Esophagus squamous epithelium (tissue), 4 donors: ENCODE measurements at regions not wholly inside any gene's neighbourhood (a gene's known extent, or its start where the extent isn't known, plus 50 kb on each side); places are given as distances from the start of the nearest gene placed in this dataset.

Source experiments
- POLR2A ChIP-seq, 4 donors: fragments of 450-650 bp; IDR thresholded peaks; one replicate each; pipeline ENCODE4 v1.6.1; 2017; ENCODE audit warnings: antibody characterized with exemption in 4 of 4, mild to moderate bottlenecking in 4 of 4, moderate library complexity in 3 of 4
- TF ChIP-seq, protein P1 (sequence below), 6 experiments: fragments of 450-650 bp in 4 of 6; fragments of 200-600 bp in 2 of 6; sonication (generic) in 2 of 6; IDR thresholded peaks; one replicate each; pipeline ENCODE4 v1.5.1; 2016 to 2019; ENCODE audit warnings: antibody characterized with exemption in 6 of 6, mild to moderate bottlenecking in 4 of 6, moderate library complexity in 4 of 6

DNA sequence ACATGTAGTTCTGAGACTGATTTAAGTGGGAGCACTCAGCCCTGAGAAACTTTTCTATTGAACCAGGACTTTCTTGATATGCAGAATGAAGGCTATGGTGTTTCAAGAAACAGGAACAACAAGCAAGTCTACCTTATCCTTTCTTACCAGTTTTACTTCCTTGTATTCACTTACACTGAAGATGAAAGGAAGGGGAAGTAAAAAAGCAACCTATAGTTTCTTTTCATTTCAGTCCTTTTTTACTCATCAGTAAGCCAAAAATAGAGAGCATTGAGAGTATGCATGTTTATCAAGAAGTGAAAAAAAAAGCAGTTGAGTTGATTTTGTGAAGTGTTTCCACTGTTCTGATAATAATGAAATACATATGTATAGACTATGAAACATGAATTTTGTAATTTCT, 1010.3 kb downstream of the AMY1C start:
- TF ChIP-seq, protein P1, sequence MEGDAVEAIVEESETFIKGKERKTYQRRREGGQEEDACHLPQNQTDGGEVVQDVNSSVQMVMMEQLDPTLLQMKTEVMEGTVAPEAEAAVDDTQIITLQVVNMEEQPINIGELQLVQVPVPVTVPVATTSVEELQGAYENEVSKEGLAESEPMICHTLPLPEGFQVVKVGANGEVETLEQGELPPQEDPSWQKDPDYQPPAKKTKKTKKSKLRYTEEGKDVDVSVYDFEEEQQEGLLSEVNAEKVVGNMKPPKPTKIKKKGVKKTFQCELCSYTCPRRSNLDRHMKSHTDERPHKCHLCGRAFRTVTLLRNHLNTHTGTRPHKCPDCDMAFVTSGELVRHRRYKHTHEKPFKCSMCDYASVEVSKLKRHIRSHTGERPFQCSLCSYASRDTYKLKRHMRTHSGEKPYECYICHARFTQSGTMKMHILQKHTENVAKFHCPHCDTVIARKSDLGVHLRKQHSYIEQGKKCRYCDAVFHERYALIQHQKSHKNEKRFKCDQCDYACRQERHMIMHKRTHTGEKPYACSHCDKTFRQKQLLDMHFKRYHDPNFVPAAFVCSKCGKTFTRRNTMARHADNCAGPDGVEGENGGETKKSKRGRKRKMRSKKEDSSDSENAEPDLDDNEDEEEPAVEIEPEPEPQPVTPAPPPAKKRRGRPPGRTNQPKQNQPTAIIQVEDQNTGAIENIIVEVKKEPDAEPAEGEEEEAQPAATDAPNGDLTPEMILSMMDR (IDR thresholded peaks at IDR 0.05), result no peak
- no peak for TF ChIP-seq POLR2A (IDR thresholded peaks at IDR 0.05)
